Transverse colon (tissue), 4 donors: ENCODE measurements at regions not wholly inside any gene's neighbourhood (a gene's known extent, or its start where the extent isn't known, plus 50 kb on each side); places are given as distances from the start of the nearest gene placed in this dataset.
"Not testable (repeated sequence)": the region's sequence is repeated elsewhere in the genome, so short reads cannot be mapped to it uniquely, and the experiment has no call there.

ENCODE experiments used
- DNase-seq: peaks from one replicate; pipeline ENCODE4 v3.0.0-alpha.2; 2019
- H3K27ac ChIP-seq, 4 donors: fragments of 200-600 bp; sonication (generic); 2 replicates each; pipeline ENCODE4 v1.5.1; 2016 to 2018; ENCODE audit warnings: inconsistent platforms in 4 of 4
- H3K27me3 ChIP-seq: fragments of 200-600 bp; sonication (generic); 2 replicates; pipeline ENCODE4 v1.5.1; 2017; ENCODE audit warnings: inconsistent platforms
- H3K36me3 ChIP-seq, 4 donors: fragments of 200-600 bp; sonication (generic); 2 replicates each; pipeline ENCODE4 v1.5.1; 2017 to 2019; ENCODE audit warnings: inconsistent platforms in 4 of 4
- H3K4me1 ChIP-seq, 4 donors: fragments of 200-600 bp; sonication (generic); 2 replicates each; pipeline ENCODE4 v1.5.1; 2017 to 2020; ENCODE audit warnings: inconsistent platforms in 4 of 4
- H3K4me3 ChIP-seq, 4 donors: fragments of 200-600 bp; sonication (generic); 1 replicate in 1 of 4; 2 replicates in 3 of 4; pipeline versions ENCODE4 v1.5.1 to v1.6.1; 2017 to 2019; ENCODE audit warnings: inconsistent platforms in 4 of 4
- H3K9me3 ChIP-seq, 2 donors: fragments of 200-600 bp; sonication (generic); 2 replicates each; pipeline ENCODE4 v1.5.1; 2017 to 2019; ENCODE audit warnings: inconsistent platforms in 2 of 2
- EP300 ChIP-seq: sonication (generic); formaldehyde crosslinking; IDR thresholded peaks from one replicate; pipeline ENCODE4 v1.6.1; 2017; ENCODE audit warnings: antibody characterized with exemption, low read depth
- POLR2A ChIP-seq: fragments of 450-650 bp; IDR thresholded peaks from one replicate; pipeline ENCODE4 v1.6.1; 2016; ENCODE audit warnings: antibody characterized with exemption, mild to moderate bottlenecking, moderate library complexity
- POLR2AphosphoS5 ChIP-seq, 3 donors: sonication (generic); formaldehyde crosslinking; IDR thresholded peaks; one replicate each; pipeline ENCODE4 v1.6.1; 2016; ENCODE audit warnings: antibody characterized with exemption in 3 of 3
- WGBS, 2 donors: methylation state at CpG; one replicate each; pipeline ENCODE4 v1.1.5; 2018; ENCODE audit warnings: low coverage in 1 of 2; 5-methylcytosine and 5-hydroxymethylcytosine counted together
- in situ Hi-C, 4 donors: fragments of 200-750 bp; cut with MboI; loops; one replicate each; pipeline versions ENCODE4 v1.15.0 to v1.15.1; 2017; ENCODE audit warnings: low sequenced_read_pairs in 3 of 4, low pct_ligation_motif_present in 1 of 4, low pct_unique_long_range_greater_than_20kb in 1 of 4
- intact Hi-C: fragments of 100-400 bp; cut with DNase I; formaldehyde crosslinking; loops from one replicate; pipeline ENCODE4 v1.15.1; 2023; ENCODE audit warnings: low total_unique reads
- TF ChIP-seq, protein P1 (sequence below), 5 experiments: fragments of 200-600 bp in 3 of 5; fragments of 450-650 bp in 2 of 5; sonication (generic) in 3 of 5; IDR thresholded peaks; 1 replicate in 2 of 5; 2 replicates in 3 of 5; pipeline ENCODE4 v1.5.1; 2016 to 2017; ENCODE audit warnings: antibody characterized with exemption in 5 of 5, inconsistent platforms in 3 of 5, mild to moderate bottlenecking in 2 of 5, moderate library complexity in 1 of 5

DNA sequence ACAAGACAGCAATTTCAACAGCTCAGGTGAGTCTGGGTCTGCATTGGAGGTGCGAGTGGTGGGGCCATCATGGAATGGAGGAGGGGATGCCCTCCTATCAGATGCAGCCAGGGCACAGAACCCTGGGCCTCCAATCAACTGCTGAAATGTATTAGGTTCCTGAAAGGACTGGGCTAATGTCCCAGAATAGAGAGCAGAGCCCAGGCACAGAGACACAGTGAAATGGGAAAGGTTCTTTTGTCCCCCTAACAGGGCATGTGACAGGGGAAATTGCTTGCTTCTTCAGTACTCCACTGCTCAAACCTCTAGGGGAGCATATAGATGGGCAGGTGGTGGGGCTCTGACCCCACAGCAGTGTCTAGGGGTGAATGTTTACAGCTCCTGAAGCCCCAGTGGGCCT is 87.3 kb upstream of the CLPB start:
- 96 to 100% methylated on average over 1 of the region's 1 CpG for WGBS, 2 donors
- TF ChIP-seq POLR2AphosphoS5 (IDR thresholded peaks at IDR 0.05) (no peak), EP300 (no peak)
- no peak for DNase-seq
- Histone ChIP-seq H3K9me3 (no peaks in the 10 kb centered on the region), H3K4me3 (no peak overlapping the region), H3K4me1 (peaks cover 0 to 4% (median 0%) of the 10 kb centered on the region in 4 donors), H3K27me3 (no peaks in the 10 kb centered on the region), H3K27ac (no peak overlapping the region), H3K36me3 (no peaks in the 10 kb centered on the region)
- intact Hi-C loops = no loop called here
- in situ Hi-C loops = no loop called here

DNA sequence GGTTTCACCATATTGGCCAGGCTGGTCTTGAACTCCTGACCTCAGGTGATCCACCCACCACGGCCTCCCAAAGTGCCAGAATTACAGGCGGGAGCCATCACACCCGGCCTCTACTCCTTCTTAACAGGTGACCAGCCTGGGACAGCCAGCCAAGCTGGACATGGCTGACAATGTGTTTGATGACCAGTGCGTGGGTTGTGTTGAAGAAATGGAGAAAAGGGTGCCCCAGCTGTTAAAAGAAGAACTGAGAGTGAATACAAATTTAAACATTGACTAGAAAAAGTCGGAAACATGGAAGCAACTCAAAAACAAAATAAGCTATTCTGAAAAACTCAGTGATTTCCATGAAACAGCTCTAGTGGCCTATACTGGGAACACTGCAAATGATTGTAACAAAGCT is 86.5 kb upstream of the CLPB start:
- Histone ChIP-seq H3K27ac (no peak overlapping the region), H3K4me3 (no peak overlapping the region), H3K27me3 (no peaks in the 10 kb centered on the region), H3K9me3 (no peaks in the 10 kb centered on the region), H3K36me3 (no peaks in the 10 kb centered on the region), H3K4me1 (peaks cover 0 to 4% (median 0%) of the 10 kb centered on the region in 4 donors)
- 83 to 88% methylated on average over 5 of the region's 5 CpGs for WGBS, 2 donors
- intact Hi-C loops (no loop called here), in situ Hi-C loops (no loop called here)
- DNase-seq = no peak
- TF ChIP-seq, protein P1, sequence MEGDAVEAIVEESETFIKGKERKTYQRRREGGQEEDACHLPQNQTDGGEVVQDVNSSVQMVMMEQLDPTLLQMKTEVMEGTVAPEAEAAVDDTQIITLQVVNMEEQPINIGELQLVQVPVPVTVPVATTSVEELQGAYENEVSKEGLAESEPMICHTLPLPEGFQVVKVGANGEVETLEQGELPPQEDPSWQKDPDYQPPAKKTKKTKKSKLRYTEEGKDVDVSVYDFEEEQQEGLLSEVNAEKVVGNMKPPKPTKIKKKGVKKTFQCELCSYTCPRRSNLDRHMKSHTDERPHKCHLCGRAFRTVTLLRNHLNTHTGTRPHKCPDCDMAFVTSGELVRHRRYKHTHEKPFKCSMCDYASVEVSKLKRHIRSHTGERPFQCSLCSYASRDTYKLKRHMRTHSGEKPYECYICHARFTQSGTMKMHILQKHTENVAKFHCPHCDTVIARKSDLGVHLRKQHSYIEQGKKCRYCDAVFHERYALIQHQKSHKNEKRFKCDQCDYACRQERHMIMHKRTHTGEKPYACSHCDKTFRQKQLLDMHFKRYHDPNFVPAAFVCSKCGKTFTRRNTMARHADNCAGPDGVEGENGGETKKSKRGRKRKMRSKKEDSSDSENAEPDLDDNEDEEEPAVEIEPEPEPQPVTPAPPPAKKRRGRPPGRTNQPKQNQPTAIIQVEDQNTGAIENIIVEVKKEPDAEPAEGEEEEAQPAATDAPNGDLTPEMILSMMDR (IDR thresholded peaks at IDR 0.05) = no peak
- TF ChIP-seq POLR2AphosphoS5 (IDR thresholded peaks at IDR 0.05) (no peak), EP300 (no peak), POLR2A (no peak)

DNA sequence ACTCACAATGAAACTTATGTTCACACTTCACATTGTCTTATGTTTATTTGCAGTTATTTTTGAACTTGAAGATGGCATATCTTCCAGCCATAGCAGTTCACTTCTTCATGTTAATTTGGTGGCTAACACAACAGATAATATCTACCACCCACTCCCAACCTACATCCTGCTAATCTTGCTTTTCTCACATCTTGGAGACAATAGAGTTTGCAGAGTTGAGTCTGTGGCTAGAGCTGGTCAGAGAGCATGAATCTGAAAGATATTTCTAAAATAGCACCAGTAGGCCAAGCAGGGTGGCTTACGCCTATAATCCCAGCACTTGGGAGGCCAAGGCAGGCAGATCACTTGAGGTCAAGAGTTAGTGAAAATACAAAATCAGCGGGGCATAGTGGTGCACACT is 85.6 kb upstream of the CLPB start:
- in situ Hi-C loops, DNase-seq, intact Hi-C loops, H3K36me3 ChIP-seq, H3K4me1 ChIP-seq, H3K9me3 ChIP-seq, H3K4me3 ChIP-seq, H3K27me3 ChIP-seq: not testable (repeated sequence)
- peak overlapping the region in 1 of 4 donors; percentile 31 for H3K27ac ChIP-seq
- WGBS, 2 donors = 60 to 77% methylated on average over 1 to 2 of the region's 2 CpGs

DNA sequence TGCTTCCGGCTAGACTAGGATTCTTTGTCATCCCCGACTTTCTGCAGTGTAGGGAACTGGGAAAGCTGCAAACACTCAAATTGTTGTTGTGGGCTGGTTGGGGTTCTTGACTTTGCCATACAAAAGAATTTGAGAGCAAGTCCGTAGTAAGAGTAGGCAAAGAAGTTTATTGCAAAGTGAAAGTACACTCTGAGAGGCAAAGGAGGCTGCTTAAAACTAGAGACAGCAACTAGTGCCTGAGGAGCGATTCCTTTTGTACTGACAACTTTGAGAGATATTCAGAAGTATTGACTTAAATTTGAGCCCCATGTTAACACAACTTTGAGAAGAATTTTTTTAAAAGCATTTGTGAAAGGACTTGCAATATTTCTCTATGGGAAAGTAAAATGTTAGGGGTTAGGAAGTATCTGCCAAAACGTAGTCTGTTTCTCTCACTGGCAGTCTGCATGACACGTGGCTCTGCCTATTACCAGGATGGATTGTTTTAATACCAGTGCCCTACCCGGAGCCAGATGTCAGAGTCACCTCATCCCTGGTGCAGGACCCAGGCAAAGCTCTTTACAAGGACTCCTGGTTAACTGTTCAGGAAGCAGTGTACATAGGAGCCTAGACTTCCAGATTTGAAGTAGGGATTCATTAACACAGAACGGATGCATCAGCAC is 85.0 kb upstream of the CLPB start:
- no peaks in the 10 kb centered on the region for H3K27me3 ChIP-seq
- H3K4me1 ChIP-seq = peaks cover 0 to 4% (median 0%) of the 10 kb centered on the region in 4 donors
- no peak for DNase-seq
- peak overlapping the region in 1 of 4 donors; percentile 31 for H3K27ac ChIP-seq
- in situ Hi-C loops (no loop called here), intact Hi-C loops (no loop called here)
- TF ChIP-seq POLR2AphosphoS5 (IDR thresholded peaks at IDR 0.05) = no peak
- no peak for TF ChIP-seq POLR2A
- TF ChIP-seq, protein P1 (IDR thresholded peaks at IDR 0.05) = no peak
- WGBS, 2 donors = 26 to 35% methylated on average over 4 to 8 of the region's 8 CpGs
- peak overlapping the region in 2 of 4 donors; percentile 12 to 27 for H3K4me3 ChIP-seq
- no peaks in the 10 kb centered on the region for H3K9me3 ChIP-seq
- H3K36me3 ChIP-seq = no peaks in the 10 kb centered on the region

DNA sequence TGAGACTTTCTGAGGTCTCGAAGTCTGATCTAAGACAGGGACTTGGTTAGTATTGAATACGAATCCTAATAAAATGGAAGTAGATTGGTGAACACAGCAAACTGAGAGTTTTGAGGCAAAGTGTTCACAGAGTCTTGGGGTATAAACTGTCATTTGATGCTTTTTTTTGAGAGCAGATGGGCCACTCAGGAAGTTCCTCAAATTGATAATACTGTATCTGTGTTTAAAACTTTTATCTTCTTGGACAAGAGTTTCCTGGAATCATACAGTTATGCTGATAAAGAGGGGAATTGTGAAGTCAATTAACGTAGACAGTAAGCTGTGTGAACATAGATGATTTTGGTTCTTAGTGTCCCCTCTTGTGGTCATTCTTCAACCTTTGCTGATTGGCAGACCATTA is 80.0 kb upstream of the CLPB start:
- peaks cover 0 to 4% (median 0%) of the 10 kb centered on the region in 4 donors for H3K4me1 ChIP-seq
- no peaks in the 10 kb centered on the region for H3K27me3 ChIP-seq
- intact Hi-C loops = no loop called here
- H3K27ac ChIP-seq = no peak overlapping the region
- 82 to 87% methylated on average over 3 of the region's 3 CpGs for WGBS, 2 donors
- H3K36me3 ChIP-seq = no peaks in the 10 kb centered on the region
- peaks cover 0 to 10% of the 10 kb centered on the region in 2 donors for H3K9me3 ChIP-seq
- no peak for DNase-seq
- in situ Hi-C loops = no loop called here
- no peak overlapping the region for H3K4me3 ChIP-seq
- TF ChIP-seq POLR2AphosphoS5 (IDR thresholded peaks at IDR 0.05) (no peak), EP300 (no peak)
- TF ChIP-seq, protein P1 (IDR thresholded peaks at IDR 0.05) = no peak
